Embryonic facial prominence (tissue), 1 donor: ENCODE measurements at regions not wholly inside any gene's neighbourhood (a gene's known extent, or its start where the extent isn't known, plus 50 kb on each side); places are given as distances from the start of the nearest gene placed in this dataset.
"Not testable (repeated sequence)": the region's sequence is repeated elsewhere in the genome, so short reads cannot be mapped to it uniquely, and the experiment has no call there.

Experiments
- DNase-seq: peaks from one replicate; pipeline ENCODE4 v3.0.0-alpha.2; 2016; ENCODE audit errors: extremely low spot score

DNA sequence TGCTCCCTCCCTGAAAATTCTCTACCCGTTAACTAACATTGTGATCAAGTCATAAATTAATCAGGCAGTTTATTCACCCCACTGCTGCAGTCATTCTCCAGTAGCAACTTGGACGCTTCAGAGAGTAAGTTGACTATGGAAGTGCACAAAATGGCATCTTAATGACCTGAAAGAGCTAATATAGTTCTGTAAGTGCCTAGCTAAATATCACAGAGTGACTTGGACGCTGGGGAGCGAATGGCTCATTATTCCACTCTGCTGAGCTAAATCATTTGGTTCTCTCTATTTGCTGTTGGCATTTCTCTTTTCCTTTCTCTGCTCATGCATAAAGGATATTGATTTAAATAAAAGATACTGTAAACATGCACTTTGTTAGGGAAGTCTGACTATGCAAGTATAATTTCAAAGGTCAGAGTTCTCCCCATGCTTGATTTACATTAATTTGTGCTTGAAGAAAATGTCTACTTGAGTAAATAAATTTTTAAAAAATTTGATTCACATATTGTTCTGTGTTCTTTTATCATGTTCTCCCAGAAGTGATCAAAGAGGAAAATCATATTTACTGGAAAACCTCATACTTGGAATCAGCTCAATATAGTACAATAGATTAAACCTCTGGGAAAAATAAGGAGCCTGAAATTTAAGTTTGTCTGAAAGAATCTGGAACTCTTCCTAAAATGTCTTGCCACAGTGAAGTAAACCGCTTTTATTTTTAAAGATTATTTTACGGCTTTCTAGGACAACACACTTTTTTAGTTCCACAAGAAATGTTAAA is 169.5 kb upstream of the HAPLN1 start:
- DNase-seq: no peak

DNA sequence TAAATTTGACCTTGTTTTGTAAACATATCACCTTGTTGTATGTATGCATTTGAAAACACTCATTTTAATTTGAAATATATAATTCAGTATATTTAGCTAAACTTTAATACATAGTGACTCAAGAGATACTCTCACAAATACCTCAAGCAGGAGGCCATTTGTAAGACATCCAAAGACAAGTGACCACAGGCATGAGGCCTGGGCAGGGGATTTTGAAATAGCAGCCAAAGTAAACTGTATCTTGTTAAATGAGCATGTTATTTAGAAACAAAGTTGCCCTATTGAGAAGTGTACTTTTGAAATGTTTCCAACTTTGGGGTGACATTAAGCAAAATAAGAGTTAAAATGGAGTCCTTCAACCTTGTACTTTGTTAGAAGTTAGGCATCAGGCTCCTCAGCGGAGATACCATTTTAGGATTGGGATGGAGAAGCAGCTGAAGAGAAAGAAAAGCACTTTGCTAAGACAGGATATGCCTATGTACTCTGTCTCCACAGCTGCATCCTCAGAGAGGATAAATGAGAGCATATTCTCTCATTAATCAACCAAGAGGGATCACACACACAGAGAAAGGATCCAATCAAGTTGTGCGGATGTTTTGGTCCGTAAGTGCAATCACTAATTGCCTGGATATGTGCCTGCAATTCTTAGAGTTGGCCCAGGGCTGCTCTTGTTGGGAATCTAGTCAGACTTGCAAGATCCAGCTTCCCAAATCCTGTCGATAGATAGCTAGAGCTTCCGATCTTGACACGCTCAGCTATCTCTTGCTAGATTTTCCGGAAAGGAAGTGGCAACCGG is 157.5 kb upstream of the HAPLN1 start:
- DNase-seq: no peak

DNA sequence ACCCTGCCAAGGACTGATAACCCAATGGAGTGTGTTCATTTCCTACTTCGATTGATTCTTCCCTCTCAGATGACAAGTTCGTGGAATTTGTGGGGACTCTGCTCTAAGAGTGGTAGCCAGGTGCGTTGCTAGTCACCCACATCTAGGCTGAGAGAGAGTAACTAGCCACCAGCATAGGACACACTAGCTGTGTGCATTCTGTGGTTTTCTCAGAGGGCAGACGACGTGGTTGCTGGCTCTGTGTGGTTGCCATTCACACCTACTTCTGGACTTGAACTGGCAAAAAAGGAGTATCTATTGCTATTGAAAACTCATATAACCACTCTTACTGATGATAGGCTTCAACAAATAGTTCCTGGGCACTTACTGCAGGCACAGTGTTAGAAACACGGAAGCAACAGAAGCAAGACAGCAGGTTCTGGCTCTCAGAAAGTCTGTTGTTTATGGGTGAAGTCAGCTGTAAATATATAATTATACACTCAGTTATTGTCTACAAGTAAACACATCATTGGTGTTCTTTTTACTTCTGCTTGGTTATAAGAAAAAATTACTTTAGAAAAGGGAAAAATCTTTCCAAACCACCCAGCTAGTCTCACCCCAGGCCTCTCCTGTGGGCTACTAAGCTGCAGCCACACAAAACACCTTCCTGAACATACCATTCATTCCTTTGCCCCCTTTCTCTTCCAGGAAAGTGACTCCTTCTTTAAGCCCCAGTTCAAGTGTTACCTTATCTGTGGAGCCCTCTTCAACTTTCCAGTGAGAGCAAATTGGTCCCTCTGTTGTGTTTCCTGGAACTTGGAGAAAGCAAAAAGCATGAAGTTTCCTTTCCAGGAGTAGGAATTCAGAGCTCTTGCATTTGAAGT is 151.1 kb upstream of the HAPLN1 start:
- DNase-seq: no peak

DNA sequence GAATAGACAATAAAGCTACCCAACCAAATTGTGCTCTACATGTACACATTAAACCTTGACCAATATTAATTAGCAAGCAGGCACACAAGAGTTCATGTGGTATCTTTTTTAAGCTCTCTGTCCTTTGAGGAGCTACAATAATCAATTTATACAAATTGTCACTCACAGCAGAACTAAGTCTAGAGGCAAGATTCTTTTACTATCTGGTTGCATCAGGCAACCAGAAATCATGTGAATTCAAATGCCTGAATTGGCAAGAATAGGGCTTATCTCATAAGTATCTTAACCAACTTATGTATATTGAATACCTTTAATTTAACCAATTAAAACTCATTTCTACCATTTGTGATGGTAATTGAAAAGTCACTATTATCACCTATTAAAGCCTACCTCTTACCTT is 145.5 kb upstream of the HAPLN1 start:
- DNase-seq: no peak

DNA sequence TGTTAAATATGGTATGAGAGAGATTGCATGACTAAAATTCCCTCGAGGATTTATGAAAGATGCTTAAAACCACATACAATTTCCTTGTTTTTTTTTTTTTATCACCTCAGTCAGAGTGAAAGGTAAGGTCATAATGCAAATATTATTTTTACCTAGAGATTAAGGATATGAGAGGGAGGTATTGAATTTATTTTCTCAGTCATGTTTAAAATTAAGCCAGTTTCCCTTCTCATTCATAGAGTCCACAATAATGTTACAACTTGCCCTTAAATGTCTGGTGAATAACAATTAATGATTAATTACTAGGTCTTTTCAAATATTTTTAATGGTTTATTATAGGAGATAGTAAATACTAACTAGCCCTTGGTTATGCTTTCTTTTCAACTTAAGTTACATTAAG is 144.9 kb upstream of the HAPLN1 start:
- DNase-seq: no peak

DNA sequence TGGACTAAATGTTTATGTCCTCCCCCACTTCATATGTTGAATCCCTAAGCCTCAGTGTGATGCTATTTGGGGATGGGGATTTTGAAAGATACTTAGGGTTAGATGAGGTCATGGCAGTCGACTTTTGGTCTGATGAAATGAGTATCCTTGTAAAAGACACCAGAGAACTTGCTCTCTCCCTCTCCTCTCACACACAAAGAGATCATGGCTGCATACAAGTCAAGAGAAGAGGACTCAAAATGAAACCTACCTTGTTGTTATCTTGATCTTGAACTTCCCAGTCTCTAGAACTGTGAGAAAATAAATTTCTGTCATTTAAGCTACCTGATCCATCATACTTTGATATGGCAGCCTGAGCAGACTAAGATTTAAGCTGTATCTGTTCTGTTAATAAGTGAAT is 144.0 kb upstream of the HAPLN1 start:
- DNase-seq: no peak

DNA sequence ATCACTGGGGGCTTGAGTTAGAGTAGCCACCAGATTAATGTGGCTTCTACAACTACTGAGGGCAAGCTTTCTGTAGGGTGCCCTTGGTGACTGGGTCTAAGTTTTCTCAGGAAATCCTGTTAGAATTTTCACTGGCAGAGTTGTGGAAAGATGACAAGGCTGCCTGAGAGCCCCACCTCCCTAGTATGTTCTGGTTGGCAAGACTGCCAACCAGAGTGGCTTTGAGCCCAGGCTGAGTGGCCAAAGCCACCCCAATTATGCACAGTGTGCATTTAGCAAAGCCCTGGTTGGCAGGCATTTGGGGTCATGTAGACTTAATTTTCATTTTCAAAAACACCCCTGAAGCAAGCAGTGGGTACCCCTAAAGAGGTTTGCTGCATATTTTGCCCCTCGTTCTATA is 136.7 kb upstream of the HAPLN1 start:
- no peak for DNase-seq

DNA sequence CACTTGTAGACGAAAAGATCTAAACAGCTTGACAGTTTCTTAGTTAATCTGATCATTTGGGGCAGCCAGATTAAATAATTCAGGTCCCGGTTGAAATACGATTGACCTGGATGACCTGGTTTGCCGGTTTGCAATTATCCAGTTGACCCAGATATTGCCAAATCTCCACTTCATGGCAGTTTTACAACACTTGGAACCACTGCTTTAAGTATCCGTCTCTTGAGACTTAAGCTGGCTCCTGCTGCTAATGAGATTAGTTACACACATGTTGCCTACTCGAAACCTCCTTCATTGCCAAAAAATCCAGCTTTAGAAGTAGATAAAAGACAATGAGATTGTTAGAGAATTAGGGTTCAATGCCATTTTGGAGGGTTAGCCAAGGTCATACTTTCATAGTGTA is 136.2 kb upstream of the HAPLN1 start:
- DNase-seq: no peak

DNA sequence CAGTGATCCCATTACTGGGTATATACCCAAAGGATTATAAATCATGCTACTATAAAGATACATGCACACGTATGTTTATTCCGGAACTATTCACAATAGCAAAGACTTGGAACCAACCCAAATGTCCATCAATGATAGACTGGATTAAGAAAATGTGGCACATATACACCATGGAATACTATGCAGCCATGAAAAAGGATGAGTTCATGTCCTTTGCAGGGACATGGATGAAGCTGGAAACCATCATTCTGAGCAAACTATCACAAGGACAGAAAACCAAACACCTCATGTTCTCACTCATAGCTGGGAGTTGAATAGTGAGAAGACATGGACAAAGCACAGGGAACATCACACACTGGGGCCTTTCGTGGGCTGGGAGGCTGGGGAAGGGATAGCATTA is 129.8 kb upstream of the HAPLN1 start:
- DNase-seq: not testable (repeated sequence)

DNA sequence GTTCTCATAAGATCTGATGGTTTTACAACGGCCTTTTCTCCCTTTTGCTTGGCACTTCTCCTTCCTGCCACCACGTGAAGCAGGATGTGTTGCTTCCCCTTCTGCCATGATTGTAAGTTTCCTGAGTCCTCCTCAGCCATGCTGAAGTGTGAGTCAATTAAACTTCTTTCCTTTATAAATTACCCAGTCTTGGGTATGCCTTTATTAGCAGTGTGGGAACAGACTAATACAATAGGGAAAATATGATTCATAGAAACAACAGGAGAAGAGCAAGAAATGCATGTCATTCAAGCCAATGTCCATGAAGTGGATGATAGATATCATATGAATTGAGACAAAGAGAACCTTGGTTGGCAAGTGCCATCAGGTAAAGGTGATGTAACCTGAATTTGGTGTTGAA is 128.3 kb upstream of the HAPLN1 start:
- DNase-seq: no peak

DNA sequence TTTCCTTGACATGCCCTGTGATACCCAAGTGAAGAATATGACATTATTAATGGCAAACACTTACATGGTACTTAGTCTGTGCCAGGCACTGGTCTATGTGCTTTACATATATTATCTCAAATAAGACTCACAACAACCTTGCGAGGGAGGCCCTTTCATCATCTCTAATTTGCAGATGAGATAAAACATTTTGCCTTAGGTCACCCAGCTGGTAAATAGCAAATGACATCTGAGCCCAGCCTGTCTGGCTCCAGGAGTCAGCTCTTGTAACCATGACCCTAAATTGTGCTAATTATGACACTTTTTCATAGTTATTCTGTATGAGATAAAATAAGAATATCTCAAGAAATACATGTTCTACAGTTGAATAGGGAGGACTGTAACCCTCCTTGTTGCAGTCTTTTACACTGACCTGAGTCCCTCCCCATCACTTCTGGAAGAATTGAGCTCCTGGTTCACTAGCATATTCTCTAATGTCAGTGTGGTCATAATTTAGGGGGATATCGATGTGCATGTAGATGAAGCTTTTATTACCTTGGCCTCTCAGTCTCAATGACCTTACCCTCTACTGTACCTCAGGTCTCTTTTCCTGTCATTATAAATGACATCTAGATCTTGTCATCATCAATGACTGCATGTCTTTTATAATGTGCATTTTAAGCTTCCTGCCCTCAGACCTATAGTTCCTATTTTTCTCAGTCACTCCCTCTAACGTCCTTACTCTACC is 126.1 kb upstream of the HAPLN1 start:
- DNase-seq: no peak

DNA sequence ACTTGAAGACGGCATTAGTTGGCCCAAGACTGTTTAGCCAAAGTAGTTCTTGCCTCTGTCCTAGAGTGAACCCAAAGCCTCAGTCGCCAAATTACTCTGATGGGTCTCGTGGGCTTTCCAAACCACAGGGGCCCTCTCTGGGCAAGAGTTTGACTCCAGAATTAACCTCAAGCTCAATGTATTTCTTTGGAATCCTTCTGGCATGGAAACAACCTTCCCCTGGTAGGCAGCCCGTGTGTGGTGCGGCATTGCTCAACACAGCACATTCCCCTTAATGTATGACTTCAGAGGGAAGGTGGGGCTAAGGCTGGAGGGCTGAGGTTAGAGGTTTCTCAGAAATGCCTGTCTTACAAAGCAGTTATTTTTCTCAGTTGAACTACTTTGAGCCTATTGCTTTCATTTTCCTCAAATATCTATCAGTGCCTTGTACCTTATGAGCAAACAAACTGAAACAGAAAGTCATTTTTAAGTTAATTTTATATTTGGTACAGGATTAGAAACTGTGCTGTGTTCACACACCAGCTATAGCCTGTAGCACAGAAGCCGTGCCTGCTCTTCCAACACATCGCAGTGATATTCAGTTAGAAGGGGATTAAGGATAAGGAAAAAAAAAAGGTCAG is 123.9 kb upstream of the HAPLN1 start:
- no peak for DNase-seq

DNA sequence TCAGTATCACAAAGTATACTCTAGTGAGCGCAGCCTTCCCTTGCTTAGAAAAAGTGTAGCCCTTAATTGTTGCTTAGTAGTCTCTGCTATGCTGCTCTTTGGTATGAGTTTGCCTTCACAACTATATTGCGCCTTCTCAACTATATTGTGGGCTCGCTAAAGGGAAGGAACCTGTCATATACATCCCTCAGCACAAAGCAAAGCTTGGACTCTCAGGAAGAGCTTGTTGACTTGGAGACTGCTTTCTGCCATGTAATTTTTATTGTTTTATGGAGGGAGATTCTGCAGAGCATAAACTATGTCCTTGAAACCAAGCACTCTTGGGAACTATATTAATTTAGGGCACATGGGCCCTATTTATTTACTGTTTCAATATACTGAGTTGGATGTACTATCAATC is 119.1 kb upstream of the HAPLN1 start:
- DNase-seq: no peak

DNA sequence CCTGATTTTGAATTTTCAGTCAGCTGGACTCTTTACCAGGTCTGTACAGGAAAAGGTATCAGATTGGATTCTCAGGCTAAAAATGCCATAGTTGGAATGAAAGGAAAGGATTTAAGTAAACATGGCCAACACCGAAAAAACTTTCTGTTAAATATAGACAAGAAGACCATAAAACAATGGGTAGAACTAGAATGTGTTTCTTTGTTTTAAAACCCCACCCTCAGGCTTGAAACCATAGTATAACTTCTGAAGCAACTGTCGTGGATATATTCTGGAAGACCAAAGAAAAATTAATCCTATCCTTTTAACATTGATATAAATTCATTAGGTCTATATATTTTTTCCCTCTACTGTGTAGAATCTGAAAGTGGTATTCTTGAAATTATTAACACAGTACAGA is 118.6 kb upstream of the HAPLN1 start:
- no peak for DNase-seq

DNA sequence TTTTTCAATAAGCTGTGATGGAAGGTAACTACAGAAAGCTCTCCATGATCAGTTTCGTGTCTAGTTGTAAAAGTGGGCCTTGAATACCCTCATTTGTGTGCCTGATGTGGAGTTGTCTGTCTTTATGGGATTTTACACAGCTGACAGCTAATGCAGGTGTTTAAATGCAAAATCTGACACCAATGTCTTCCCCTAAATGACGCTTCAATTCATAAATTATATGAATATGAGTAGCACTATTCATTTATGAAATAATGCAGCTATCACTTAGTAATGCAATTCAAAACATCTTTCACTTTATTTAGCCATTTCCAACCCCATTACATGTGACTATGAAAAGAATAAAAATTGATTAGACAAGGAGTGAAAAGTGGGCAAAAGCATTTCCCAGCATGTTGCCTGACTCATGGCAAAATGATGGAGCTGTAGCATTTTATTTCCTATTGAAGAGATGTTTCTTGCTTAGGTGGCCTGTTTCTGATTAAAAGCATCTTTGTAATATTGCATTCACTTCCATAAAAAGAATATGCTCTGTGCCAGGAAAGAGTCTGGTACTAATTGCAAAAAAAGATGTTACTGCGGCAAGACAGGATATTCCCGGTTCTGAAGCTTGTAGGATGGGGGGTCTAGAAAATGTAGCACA is 116.7 kb upstream of the HAPLN1 start:
- peak; percentile 41 for DNase-seq

DNA sequence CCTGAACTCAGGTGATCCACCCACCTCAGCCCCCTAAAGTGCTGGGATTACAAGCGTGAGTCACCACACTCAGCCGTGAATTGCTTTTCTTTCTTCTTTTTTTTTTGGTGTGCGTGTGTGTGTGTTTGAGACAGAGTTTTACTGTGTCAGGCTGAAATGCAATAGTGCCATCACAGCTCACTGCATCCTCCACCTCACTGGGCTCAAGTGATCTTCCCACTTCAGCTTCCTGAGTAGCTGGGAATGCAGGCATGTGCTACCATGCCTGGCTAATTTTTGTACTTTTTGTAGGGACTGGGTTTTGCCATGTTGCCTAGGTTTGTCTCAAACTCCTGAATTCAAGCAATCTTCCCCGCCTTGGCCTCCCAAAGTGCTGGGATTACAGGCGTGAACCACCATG is 113.7 kb upstream of the HAPLN1 start:
- no peak for DNase-seq

DNA sequence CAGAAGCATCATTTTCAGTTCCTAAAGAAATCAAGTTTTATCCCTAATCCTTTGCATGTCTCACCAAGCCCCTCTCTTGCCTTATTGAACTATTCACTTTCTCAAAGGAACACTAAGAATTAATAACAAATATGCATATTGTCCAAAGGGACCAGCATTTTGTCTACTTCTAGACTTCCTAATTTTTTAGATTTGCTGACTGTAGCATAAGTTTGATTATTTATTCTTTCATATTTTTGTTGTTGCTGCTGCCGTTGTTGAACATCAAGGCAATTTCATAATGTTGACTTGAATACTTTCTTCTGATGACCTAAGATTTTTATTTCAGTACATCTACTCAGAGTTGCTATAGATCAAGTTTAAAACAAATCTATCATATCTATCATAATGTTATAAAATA is 111.2 kb upstream of the HAPLN1 start:
- no peak for DNase-seq

DNA sequence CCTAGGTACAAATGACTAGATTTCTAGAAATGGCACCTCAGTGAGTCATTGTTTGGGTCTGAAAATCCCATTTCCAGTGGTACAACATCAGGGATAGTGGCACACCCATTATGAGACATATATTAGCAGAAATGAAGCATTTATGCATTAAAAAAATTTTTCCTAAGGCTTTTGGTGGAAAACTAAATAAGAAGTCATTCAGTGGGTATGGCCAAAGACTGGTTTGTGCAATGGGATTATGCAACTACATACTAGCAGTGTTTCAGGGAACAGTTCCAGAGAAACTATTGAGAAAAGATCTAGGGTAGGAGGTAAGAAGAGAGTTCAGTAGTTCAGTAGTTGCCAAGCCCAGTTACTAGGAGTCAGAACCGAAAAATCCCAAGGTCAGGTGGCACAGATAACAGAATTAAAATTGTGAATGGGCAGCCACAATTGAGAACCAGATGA is 106.5 kb upstream of the HAPLN1 start:
- no peak for DNase-seq

DNA sequence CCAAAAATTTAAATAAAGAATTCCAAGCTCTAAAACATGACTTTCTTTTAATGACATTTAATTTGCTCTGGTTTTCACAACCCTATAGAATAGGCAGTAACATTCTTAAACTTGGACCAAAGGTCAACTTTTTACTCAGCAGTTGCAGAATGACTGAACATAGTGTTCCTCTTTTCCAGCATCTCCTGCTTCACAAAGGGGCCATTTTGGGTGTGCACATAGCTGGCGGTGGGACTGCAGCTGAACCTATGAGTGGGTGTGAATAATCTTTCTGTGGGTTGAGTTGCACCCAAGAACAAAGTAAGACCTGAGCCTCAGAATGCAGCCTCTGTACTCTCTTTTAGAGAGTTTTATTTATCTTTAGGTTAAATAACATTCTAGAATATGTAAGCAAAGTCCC is 96.9 kb upstream of the HAPLN1 start:
- DNase-seq: no peak

DNA sequence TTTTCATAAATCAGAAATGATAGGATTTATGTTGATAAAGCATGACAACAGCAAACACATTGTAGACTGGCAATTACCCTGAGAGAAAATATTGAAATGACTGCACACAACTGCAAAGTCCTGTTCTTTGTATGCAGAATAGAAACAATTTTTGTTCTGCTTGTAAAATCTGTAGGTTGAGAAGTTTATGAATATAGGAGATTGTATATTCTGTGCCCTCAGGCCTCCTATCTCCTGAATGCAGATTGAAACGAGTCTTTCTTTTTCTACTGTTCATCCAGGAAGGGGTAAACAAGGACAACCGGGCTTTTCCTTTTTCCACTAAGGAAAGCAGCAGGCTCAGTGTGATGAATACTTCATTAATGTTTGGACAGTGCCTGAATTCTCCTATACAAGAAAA is 95.0 kb upstream of the HAPLN1 start:
- DNase-seq: no peak

DNA sequence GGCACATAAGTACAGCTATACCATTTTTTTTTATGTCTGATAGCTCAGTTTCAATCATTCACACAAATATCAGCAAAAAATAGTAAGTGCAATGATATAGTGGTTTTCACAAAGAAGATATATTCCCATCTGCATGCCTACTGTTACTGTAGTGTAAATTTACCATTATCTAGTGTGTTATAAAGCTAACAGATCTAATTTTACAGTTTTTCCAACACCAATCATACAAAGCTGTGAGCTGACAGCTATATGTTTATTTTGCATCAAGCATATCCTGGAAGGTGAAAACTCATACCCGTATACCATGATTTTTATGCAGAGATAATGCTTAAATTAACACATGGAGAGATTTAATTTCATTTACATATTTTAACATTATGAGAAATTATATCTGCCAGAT is 89.9 kb upstream of the HAPLN1 start:
- no peak for DNase-seq
